ENCODE measurements at regions not wholly inside any gene's neighbourhood (a gene's known extent, or its start where the extent isn't known, plus 50 kb on each side); places are given as distances from the start of the nearest gene placed in this dataset.

- TF ChIP-seq POLR2AphosphoS5 (IDR thresholded peaks at IDR 0.05; ENCODE audit: low read depth) (no peak), EZH2 (IDR thresholded peaks at IDR 0.05; ENCODE audit: low read depth, unreplicated experiment) (no peak)
These were observed 908.0 kb upstream of the SORCS1 start for GRCh38 chr10:108072466-108072865.

All from GM23338 (cell line).